GM12874 (cell line): ENCODE measurements at regions not wholly inside any gene's neighbourhood (a gene's known extent, or its start where the extent isn't known, plus 50 kb on each side); places are given as distances from the start of the nearest gene placed in this dataset.

Experiments
- TF ChIP-seq, protein P1 (sequence below): IDR thresholded peaks from 2 replicates; pipeline ENCODE4 v1.5.1; 2011; ENCODE audit warnings: low read depth, mild to moderate bottlenecking, control low read depth, low read length, moderate library complexity; ENCODE audit not compliant: insufficient read depth

GRCh38 chr7:115429918-115430317 lies 508.0 kb downstream of the MDFIC start:
- TF ChIP-seq, protein P1, sequence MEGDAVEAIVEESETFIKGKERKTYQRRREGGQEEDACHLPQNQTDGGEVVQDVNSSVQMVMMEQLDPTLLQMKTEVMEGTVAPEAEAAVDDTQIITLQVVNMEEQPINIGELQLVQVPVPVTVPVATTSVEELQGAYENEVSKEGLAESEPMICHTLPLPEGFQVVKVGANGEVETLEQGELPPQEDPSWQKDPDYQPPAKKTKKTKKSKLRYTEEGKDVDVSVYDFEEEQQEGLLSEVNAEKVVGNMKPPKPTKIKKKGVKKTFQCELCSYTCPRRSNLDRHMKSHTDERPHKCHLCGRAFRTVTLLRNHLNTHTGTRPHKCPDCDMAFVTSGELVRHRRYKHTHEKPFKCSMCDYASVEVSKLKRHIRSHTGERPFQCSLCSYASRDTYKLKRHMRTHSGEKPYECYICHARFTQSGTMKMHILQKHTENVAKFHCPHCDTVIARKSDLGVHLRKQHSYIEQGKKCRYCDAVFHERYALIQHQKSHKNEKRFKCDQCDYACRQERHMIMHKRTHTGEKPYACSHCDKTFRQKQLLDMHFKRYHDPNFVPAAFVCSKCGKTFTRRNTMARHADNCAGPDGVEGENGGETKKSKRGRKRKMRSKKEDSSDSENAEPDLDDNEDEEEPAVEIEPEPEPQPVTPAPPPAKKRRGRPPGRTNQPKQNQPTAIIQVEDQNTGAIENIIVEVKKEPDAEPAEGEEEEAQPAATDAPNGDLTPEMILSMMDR: no peak

DNA sequence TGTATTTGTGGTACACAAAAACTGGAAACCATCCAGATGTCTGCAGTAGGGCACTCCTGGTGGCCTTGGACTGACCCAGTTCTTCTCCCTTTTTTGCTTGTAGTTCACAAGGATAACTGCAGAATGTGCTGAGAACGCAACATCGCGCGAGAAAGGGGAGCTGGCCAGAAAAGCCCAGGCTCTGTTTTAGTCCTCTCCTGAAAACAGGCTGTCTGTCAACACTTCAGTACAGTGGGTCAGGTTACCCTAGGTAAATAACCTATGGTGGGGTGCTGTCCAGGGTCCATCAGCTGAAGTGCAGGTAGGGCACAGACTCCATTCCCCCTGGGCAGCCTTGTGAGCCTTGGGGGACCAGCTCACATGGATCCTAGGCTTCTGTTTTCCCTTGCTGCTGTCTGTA lies 495.8 kb downstream of the MDFIC start:
- TF ChIP-seq, protein P1: no peak

DNA sequence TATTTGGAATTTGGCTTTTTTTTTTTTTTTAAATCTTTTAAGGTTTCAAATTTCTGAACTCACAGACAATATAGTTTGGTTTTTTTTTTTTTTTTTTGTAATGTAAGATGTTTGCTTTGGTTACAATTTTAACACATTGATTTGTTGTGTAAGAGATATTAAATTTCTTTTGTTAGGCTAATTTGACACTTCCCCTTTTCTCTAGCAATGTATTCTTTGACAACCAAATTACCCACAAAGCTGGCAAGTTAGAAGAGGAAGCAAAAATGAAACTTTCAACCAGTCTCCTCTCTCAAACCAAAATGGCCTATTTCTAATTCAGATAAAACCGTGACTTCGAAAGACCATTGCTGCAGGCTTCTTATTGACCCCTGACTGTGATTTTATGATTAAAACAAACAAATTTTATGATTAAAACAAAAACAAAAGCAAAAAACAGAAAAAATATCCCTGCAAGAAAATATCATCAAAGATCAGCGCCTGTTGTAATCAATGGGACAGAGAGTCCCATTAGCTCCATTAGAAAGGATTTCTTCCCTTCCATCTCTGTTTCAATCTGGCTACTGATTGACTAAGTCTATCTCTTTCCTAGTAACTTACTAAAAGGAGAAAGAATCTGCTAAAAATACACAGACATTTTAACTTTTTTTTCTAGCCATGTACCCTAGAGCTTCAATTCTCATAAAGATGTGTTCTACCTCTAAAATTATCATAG lies 489.2 kb downstream of the MDFIC start:
- TF ChIP-seq, protein P1: no peak

GRCh38 chr7:115410434-115410820 lies 488.5 kb downstream of the MDFIC start:
- TF ChIP-seq, protein P1: no peak

GRCh38 chr7:115409682-115410433 lies 488.0 kb downstream of the MDFIC start:
- TF ChIP-seq, protein P1: no peak

DNA sequence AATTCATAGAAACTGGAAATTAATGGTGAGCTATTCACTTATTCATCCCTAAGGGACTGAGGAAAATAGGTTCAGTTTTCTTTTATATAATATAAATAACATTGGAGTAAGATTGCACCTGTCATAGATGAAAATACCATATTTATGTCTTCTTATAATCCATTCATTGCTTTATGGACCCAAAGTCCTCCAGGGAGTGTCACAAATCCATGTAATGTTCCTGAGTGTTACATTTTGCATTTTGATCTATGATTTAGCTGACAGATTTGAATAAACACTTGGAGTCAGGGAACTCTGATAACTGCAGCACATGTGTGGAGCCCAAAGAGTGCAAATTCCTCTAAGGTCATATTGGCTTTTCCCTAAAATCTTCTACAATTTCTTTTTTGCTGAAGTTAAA lies 484.3 kb downstream of the MDFIC start:
- TF ChIP-seq, protein P1: no peak

DNA sequence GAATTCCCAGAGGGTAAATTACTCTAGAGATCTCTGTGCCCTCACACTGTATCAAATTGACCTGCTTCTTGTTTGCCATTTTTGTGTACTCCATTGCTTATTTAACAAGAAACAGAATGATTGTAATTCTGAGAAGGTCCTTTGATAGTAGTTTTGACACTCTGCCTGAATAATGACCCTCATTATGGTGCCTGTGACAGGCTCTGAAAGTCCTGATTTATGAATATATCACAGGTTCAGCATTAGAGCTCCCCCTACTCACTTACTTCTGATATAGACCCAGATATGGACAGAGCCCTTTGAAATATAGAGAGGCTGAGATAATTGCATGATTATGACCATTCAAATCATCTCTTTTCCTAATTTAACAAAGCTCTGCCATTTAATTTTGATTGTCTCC lies 465.2 kb downstream of the MDFIC start:
- TF ChIP-seq, protein P1: no peak
